GM12872 (cell line): ENCODE measurements at regions not wholly inside any gene's neighbourhood (a gene's known extent, or its start where the extent isn't known, plus 50 kb on each side); places are given as distances from the start of the nearest gene placed in this dataset.

Experiments used
- CTCF ChIP-seq: IDR thresholded peaks from 3 replicates; pipeline ENCODE4 v1.5.1; 2011; ENCODE audit warnings: low read depth, mild to moderate bottlenecking, low read length, moderate library complexity; ENCODE audit not compliant: insufficient read depth

GRCh38 chr9:17862101-17862500, 283.2 kb downstream of the SH3GL2 start:
- TF ChIP-seq CTCF = no peak

GRCh38 chr9:17862629-17863028, 283.8 kb downstream of the SH3GL2 start:
- no peak for TF ChIP-seq CTCF

- TF ChIP-seq CTCF = no peak
Observed at GRCh38 chr9:17863213-17863883, 284.5 kb downstream of the SH3GL2 start.

- no peak for TF ChIP-seq CTCF
Observed at GRCh38 chr9:17863924-17864323, 285.1 kb downstream of the SH3GL2 start.

- TF ChIP-seq CTCF = no peak
Observed at GRCh38 chr9:17864951-17865350, 286.1 kb downstream of the SH3GL2 start.

- TF ChIP-seq CTCF = no peak
Observed at GRCh38 chr9:17865881-17866280, 287.0 kb downstream of the SH3GL2 start.

- no peak for TF ChIP-seq CTCF
Observed at GRCh38 chr9:17870722-17871121, 291.9 kb downstream of the SH3GL2 start.
